H1 (cell line): ENCODE measurements at regions not wholly inside any gene's neighbourhood (a gene's known extent, or its start where the extent isn't known, plus 50 kb on each side); places are given as distances from the start of the nearest gene placed in this dataset.

ENCODE experiments used
- CHD7 ChIP-seq: fragments of 300-600 bp; sonication (generic); IDR thresholded peaks from 2 replicates; pipeline ENCODE4 v1.7.1; 2012; ENCODE audit warnings: low read length, moderate library complexity, mild to moderate bottlenecking, inconsistent platforms; ENCODE audit not compliant: insufficient replicate concordance
- CREB1 ChIP-seq: IDR thresholded peaks from 2 replicates; pipeline ENCODE4 v1.6.1; 2012; ENCODE audit warnings: inconsistent platforms
- GABPA ChIP-seq: IDR thresholded peaks from 2 replicates; pipeline ENCODE4 v1.6.1; 2011; ENCODE audit warnings: mild to moderate bottlenecking, low read length, moderate library complexity, borderline replicate concordance; ENCODE audit not compliant: insufficient read depth
- KDM1A ChIP-seq: fragments of 200-600, 300-600 bp; sonication (generic); IDR thresholded peaks from 2 replicates; pipeline ENCODE4 v1.7.1; 2016; ENCODE audit warnings: mild to moderate bottlenecking, low read length, borderline replicate concordance
- SIN3A ChIP-seq, 2 experiments: IDR thresholded peaks in 1 of 2; conservative IDR thresholded peaks in 1 of 2; 2 replicates each; pipeline ENCODE4 v1.6.1; 2011 to 2012; ENCODE audit warnings: low read length in 2 of 2, improper control_type of control experiment in 1 of 2, low read depth in 1 of 2, mild to moderate bottlenecking in 1 of 2
- YY1 ChIP-seq: IDR thresholded peaks from 2 replicates; pipeline ENCODE4 v1.6.1; 2011; ENCODE audit warnings: low read depth, mild to moderate bottlenecking, low read length

DNA sequence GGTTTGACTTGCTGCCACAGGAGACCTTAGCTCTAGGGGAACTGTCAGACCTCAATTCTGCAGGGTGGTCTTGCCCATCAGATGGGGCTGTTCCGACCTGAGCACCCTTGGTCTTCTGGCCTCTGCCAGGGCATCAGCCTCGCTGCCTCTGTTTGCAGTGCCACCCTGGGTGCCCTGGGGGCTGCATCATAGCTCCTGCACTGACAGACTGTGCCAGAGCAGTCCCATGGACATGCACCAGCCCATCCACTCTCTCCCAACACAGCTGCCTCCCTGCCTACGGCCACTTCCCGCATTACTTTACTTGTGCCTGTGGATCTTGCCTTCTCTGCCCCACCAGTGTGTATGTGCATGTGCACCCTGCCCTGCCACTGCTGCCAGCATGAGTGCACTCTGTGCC, 884.7 kb upstream of the ARRDC3 start (continued):
- no peak for TF ChIP-seq CHD7
- no peak for TF ChIP-seq GABPA
- TF ChIP-seq SIN3A (conservative IDR thresholded peaks at IDR 0.05 in 1 of 2, IDR thresholded peaks at IDR 0.05 in 1 of 2; ENCODE audit: low read depth in 1 of 2, low read length in 2 of 2) = no peak
- TF ChIP-seq YY1 = no peak
- no peak for TF ChIP-seq KDM1A
- no peak for TF ChIP-seq CREB1
